Endothelial cell (in vitro differentiated cells): ENCODE measurements at regions not wholly inside any gene's neighbourhood (a gene's known extent, or its start where the extent isn't known, plus 50 kb on each side); places are given as distances from the start of the nearest gene placed in this dataset.
A peak's percentile ranks its signal among the peaks of the same experiment; 100 is the strongest.

Experiments
- DNase-seq: peaks from one replicate; pipeline ENCODE4 v3.0.0; 2021; ENCODE audit warnings: low spot score
- H3K27ac Mint-ChIP-seq: one replicate; pipeline ENCODE4 v1.8.0; 2021; ENCODE audit warnings: mixed read lengths, inconsistent platforms; ENCODE audit not compliant: unreplicated experiment
- H3K27me3 Mint-ChIP-seq: one replicate; pipeline ENCODE4 v1.8.0; 2021; ENCODE audit warnings: mild to moderate bottlenecking, moderate library complexity, mixed read lengths, inconsistent platforms; ENCODE audit not compliant: unreplicated experiment
- H3K36me3 Mint-ChIP-seq: one replicate; pipeline ENCODE4 v1.8.0; 2021; ENCODE audit warnings: mild to moderate bottlenecking, low read depth, mixed read lengths, inconsistent platforms; ENCODE audit not compliant: unreplicated experiment
- H3K4me1 Mint-ChIP-seq: one replicate; pipeline ENCODE4 v1.8.0; 2021; ENCODE audit warnings: mild to moderate bottlenecking, mixed read lengths, inconsistent platforms; ENCODE audit not compliant: unreplicated experiment
- H3K4me3 Mint-ChIP-seq: one replicate; pipeline ENCODE4 v1.8.0; 2021; ENCODE audit warnings: mild to moderate bottlenecking, mixed read lengths, inconsistent platforms; ENCODE audit not compliant: unreplicated experiment
- H3K9me3 Mint-ChIP-seq: one replicate; pipeline ENCODE4 v1.8.0; 2021; ENCODE audit warnings: mixed read lengths, inconsistent platforms; ENCODE audit not compliant: unreplicated experiment
- CTCF ChIP-seq: fragments of 200-600 bp; sonication (generic); IDR thresholded peaks from one replicate; pipeline ENCODE4 v1.5.0; 2021; ENCODE audit warnings: antibody characterized with exemption; ENCODE audit not compliant: unreplicated experiment

DNA sequence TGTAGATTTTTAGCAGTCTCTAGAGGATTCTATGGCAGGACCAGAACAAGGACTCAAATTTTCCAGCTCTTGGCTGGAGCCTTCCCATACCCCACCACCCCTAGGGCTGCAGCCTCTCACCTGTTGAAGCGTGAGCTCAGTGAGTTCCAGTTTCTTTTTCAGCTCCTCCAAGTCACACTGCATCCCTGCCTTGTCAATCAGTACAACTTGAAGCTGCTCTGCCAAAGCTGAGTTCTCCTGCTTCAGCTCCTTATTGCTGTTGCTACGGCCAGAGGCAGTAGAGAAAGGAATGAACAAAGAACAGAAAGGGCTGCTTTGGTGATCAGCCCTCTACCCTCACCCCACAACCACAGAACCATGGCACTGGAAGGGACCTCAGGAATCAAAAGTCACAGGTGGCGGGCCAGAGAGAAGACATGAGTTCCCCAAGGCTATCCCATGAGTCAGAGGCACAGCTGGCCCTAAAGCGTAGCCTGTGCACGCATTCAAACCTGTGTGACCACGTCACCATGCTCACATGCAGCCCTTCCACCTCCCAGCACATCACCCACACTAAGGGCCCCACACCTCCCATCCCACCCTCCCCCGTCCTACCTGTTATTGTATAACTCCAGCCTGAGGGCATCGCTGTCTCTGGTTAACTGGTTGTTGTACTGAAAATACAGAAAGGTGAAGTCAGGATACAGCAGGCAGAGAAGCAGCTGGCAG, 83.3 kb upstream of the C2CD4B start:
- TF ChIP-seq CTCF: no peak
- H3K36me3 Mint-ChIP-seq: peaks cover 7% of the 10 kb centered on the region
- H3K27ac Mint-ChIP-seq: no peak overlapping the region
- H3K4me1 Mint-ChIP-seq: peaks cover 7% of the 10 kb centered on the region
- H3K27me3 Mint-ChIP-seq: peaks cover 9% of the 10 kb centered on the region
- H3K9me3 Mint-ChIP-seq: no peaks in the 10 kb centered on the region
- no peak overlapping the region for H3K4me3 Mint-ChIP-seq
- DNase-seq: no peak

DNA sequence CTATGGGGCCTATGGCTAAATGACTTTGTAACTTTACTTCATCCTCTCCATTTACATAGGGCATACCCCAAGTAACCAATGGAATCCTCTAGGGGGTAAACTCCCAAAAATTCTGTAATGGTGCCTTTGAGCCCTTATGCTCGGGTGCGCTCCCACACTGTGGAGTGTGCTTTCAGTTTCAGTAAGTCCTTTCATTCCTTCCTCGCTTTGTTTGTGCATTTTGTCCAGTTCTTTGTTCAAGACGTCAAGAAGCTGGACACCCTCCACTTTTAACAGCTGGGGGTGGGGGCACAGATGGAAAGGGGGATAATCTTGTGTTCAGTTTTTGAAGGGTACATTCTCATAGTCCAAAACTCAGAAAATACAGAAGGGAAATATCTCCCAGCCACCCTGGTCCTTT, 84.4 kb upstream of the C2CD4B start:
- Mint-ChIP-seq H3K27ac (no peak overlapping the region), H3K36me3 (peaks cover 7% of the 10 kb centered on the region), H3K9me3 (no peaks in the 10 kb centered on the region), H3K4me3 (no peak overlapping the region), H3K4me1 (peaks cover 8% of the 10 kb centered on the region), H3K27me3 (peaks cover 9% of the 10 kb centered on the region)
- TF ChIP-seq CTCF: no peak
- DNase-seq: no peak

DNA sequence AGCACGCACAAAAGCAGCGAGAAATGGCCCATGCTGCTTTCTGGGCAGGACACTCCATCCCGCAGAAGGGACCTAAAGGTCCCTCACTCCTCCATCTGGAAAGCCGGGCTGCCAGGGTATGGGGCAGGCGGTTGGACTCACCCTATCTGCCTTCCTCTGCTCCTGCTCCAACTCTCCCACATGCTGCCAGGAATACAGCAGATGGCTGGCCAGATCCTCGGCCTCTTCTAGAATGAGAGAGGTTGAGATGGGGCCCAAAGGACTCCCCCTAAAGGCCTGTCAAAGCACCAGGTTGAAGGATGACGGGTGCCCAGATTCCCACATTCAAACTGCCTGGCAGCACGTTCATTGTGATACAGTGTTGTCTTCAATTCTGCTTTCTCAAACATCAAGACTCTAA, 85.1 kb upstream of the C2CD4B start:
- Mint-ChIP-seq H3K4me3 (no peak overlapping the region), H3K9me3 (no peaks in the 10 kb centered on the region), H3K4me1 (peaks cover 8% of the 10 kb centered on the region), H3K27me3 (peaks cover 9% of the 10 kb centered on the region), H3K36me3 (peaks cover 10% of the 10 kb centered on the region), H3K27ac (no peak overlapping the region)
- DNase-seq: no peak
- no peak for TF ChIP-seq CTCF

DNA sequence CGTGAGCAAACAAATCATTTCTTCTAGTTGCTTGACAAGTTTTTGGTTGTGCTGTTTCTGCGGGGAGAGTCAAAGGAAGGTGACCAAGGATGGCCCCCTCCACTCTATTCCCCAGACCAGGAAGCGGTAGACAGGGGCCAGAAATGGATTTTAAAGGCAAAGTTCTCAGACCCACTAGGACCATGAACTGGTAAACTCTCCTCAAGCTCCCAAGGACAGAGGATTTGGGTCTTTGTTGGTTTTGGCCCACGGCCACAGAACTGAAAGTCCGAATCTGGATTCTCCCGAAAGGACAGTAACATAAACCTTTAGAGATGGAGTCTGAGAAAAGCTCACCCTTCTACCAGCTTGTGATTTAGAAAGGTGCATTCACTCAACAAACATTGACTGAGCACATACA, 85.9 kb upstream of the C2CD4B start:
- Mint-ChIP-seq H3K27me3 (peaks cover 11% of the 10 kb centered on the region), H3K27ac (no peak overlapping the region), H3K9me3 (no peaks in the 10 kb centered on the region), H3K4me3 (no peak overlapping the region), H3K36me3 (peaks cover 10% of the 10 kb centered on the region), H3K4me1 (peaks cover 8% of the 10 kb centered on the region)
- TF ChIP-seq CTCF: no peak
- no peak for DNase-seq

DNA sequence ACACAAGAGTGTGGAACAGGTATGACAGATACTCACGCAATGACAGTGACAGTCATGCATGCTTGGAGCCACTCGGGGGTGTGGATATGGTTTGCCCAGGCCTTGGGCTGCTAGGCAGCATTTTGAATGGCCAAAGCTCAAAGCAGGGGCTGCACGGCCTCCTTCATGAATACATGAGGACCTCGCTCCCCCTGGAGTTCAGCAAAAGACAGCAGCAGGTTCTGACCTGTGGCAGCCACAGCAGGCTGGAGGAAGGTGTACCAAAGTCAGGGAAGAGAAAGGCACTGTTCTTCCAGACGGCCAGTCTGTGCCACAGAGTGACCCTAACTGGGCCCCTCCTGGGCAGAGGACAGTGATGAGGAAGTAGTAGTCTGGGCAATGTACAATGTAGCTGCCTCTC, 88.2 kb upstream of the C2CD4B start:
- Mint-ChIP-seq H3K4me1 (peaks cover 8% of the 10 kb centered on the region), H3K27ac (no peak overlapping the region), H3K27me3 (peaks cover 6% of the 10 kb centered on the region), H3K36me3 (peaks cover 5% of the 10 kb centered on the region), H3K9me3 (no peaks in the 10 kb centered on the region), H3K4me3 (no peak overlapping the region)
- no peak for TF ChIP-seq CTCF
- peak; percentile 34 for DNase-seq
